SHP77 (cell line): ENCODE measurements at regions not wholly inside any gene's neighbourhood (a gene's known extent, or its start where the extent isn't known, plus 50 kb on each side); places are given as distances from the start of the nearest gene placed in this dataset.

Experiments used
- DNase-seq, 2 experiments: peaks; one replicate each; lab custom pipeline; 2025; lab: John Stamatoyannopoulos, UW

DNA sequence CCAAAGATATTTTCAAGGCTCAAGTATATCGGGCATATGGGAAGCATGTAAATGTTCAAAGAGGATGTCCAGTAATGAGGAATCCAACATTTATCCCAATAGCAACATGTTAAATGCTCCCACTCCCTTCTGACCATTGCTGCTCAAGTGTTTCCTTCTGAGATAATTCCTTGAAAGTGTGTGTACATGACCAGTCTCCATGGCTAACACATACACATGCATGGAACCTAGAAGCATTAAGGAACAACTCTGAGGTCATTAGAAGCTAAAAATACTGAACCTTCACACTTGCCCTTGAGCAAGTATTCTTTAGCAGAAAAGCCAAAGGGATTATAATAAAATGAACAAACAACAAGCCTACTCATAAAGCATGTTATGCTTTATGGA lies 433.8 kb upstream of the TCF4 start:
- no peak for DNase-seq

- no peak for DNase-seq
Observed at GRCh38 chr18:56021136-56021808, 433.3 kb upstream of the TCF4 start.

GRCh38 chr18:56019908-56020307 lies 431.9 kb upstream of the TCF4 start:
- no peak for DNase-seq

DNA sequence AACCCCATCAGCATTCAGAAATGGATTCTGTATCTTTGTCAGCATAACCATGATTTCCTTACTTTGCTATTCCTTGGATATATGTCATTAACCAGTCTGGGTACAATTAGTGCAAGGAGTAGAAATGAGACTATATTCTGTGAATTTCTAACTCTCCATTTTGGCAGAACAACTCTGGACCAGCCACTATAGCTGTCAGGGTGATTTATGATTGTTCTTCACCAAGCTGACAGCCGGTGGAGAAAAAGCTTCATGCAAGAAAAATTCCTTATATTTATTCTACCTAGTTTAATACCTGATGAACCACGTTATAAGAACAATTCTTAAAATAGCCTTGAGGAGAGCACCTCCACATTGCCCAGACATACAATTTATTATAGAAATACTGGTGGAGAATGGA lies 431.2 kb upstream of the TCF4 start:
- no peak for DNase-seq

- DNase-seq: no peak
Observed at GRCh38 chr18:56009411-56009810, 421.4 kb upstream of the TCF4 start.

- no peak for DNase-seq
Observed at GRCh38 chr18:56003720-56004088, 415.7 kb upstream of the TCF4 start.

- DNase-seq: no peak
Observed at GRCh38 chr18:56003009-56003719, 415.2 kb upstream of the TCF4 start.

- DNase-seq: no peak
Observed at GRCh38 chr18:56001576-56001975, 413.6 kb upstream of the TCF4 start.

DNA sequence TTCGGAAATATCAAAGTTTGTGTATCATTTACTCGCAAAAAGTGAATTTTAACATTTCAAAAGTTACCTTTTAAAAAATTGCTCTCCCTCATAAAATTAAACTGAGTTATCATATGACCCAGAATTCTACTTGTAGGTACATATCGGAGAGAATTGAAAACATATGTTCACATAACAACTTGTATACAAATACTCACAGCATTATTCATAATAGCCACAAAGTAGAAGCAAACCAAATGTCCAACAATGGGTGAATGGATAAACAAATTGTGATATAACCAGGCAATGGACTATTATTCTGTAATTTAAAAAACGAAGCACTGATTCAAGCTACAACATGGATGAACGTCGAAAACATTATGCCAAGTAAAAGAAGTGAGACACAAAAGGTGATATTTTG lies 412.0 kb upstream of the TCF4 start:
- no peak for DNase-seq

DNA sequence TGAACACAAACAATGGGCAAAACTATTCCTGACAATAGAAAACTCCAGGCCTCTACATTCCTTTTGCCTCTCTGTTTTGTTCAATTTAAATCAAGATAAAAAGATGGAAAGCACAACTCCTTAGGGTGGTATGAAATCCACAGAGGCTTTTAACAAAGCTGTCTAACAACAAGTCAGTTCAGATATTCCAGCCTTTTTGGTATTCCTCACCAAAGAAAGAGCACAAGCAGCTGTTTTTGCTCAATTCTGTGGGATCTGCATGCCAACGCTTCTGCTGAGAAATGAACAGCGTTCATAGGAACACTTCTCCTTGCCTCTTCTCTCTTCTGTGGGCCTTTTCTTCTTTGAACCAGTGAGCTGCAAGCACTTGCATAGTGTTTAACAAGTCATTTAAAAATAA lies 411.6 kb upstream of the TCF4 start:
- no peak for DNase-seq

DNA sequence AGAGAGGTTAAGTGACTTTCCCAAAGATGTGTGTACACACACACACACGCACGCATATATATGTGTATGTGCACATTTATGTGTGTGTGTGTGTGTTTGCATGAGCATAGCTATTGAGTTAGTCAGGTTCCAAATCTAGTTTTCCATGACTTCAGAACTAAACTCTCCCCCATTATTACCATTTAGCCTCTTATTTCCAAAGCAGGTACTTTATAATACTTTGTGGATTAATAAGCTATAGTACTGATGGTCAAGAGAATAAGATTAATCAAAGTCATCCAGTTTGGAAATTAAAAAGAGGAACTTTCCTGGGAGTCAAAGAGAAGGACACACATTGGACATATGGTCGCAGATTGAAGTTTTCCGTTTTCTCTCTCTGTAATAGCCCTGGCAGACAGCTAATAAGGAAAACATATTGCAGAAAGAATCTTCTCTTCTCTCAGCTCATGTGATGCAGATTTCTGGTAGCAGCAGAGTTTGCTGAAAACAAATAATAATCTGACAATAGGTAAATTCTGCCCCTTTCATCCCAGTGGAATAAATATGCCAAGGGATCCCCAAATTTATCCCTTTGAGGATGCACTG lies 410.9 kb upstream of the TCF4 start:
- DNase-seq: no peak

DNA sequence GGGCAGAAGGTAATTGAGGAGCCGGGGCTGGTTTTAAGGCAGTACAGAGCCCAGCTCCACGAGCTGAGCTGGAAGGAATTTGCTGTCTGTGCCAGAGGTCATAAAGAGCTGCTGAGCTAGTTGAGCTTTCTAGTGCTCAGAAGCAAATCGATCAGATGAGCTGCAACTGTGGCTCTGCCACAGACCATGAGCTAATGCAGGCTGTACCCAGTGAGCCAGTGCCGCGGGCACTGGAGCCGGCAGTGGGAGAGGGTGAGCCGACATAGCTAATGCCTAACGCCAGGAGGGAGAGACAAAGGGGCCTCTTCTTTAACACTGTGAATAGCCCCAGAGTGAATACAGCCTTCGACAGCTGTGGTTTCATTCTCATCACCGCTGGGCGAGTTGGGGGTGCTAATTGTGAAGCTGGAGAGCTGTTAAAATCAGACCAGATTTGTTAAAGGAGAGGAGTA lies 410.1 kb upstream of the TCF4 start:
- DNase-seq: no peak

GRCh38 chr18:55997151-55997561 lies 409.2 kb upstream of the TCF4 start:
- DNase-seq: no peak

DNA sequence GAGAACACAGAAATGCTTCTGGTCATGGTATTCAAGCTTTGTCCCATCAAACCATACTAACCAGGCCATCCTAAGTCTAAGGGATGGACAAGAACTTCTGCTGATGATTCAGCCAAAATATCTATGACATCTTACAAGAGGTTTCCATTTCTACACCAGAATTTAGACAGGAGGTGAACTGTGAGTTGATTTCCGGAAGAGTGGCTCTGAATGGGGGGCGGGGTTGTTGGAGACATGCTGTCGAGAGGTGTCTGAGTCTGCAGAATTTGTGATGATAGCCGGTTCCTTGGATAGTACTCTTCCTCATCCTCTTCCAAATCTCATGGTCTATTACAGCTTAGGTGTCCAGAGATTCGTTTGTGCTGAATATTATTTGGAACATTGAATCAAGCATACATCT lies 408.7 kb upstream of the TCF4 start:
- DNase-seq: no peak

- no peak for DNase-seq
Observed at GRCh38 chr18:55990186-55990585, 402.2 kb upstream of the TCF4 start.

- no peak for DNase-seq
Observed at GRCh38 chr18:55988537-55988936, 400.5 kb upstream of the TCF4 start.

DNA sequence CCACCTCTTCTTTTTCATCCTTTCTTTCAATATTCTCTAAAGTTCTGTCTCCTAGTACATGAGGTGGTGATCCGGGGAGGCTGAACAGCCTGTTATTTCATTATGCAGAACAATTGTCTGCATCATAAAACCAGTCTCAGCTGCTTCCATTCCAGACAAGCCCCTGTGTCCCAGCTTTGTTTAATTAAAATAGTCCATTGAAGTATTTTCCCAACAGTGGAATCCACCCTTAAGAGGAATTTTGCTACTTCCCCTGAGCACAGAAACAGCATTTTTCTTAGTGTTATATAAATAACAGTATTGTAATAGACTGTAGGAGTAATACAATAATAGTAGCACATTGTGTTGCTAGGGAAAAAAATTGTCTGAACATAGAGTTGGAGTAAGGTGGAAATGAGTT lies 395.4 kb upstream of the TCF4 start:
- no peak for DNase-seq

DNA sequence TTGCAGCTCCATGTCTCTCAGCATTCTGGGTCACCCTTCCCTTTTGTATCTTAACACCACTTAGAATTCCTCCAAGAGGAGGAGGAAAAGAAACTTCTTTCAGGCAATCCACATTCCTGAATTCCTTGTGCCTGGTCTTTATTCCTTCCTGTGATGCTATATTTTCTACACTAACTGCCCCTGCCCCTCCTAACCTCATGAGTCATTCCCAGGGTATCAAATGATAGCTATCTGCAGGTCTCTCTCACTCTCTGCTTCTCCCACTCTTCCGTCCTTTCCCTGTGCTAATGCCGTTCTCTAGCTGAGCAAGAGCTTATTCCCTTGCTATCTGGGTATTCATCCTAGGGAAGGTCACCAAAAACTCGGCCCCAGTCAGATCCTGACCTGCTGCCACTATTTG lies 395.0 kb upstream of the TCF4 start:
- no peak for DNase-seq

DNA sequence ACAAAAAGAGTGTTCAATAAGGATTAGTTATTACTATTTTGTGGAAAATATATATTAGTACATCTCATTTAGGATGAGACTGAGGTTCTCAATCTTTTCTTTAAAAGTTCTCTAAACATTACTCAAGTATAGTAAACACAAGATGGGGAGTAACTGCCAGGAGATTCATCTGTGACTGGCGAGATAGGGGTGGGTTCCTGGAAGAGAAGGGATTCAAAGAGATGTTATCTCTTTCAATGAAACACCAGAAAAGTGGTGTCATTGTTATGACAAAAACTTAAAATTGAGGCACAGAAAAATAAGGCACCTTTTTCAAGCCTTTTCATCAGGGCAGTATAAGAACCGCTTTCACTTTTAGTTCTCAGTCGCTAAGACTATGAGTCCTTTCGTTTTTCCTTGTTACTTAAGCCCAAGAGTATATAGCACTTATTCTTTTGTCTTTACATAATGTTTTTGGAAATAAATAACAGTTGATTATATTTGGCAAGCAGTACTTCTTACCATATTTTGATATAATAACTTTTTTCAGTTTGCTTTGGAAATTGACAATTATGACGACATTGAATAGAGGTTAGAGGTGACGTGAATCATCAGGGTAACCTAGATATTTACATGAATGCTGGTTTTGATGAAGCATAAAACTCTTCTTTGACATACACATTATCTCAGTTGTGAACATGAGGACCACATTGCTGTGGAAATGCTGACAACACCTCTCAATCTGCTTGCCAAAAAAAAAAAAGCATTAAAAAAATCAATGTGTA lies 393.9 kb upstream of the TCF4 start:
- DNase-seq: no peak

- DNase-seq: no peak
Observed at GRCh38 chr18:55974521-55974920, 386.5 kb upstream of the TCF4 start.

- no peak for DNase-seq
Observed at GRCh38 chr18:55968550-55968949, 380.6 kb upstream of the TCF4 start.

GRCh38 chr18:55967019-55967418 lies 379.0 kb upstream of the TCF4 start:
- DNase-seq: no peak

DNA sequence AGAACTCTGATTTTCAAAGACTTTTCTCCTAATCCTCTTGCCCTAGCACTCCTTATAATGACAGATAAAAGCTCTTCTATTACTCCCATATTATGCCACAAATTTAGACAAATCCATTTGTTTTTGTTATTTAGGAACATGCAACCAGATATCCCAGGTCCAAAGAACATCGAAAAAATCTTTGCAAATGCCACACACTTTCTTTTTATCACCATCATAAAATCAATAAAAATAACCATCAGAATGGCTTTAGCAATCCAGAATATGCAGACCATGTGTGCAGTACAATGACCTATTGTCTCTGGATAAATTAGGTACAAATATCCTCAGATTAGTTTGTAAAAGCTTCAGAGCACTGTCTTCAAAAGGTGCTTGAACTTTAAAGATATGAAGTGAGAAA lies 376.2 kb upstream of the TCF4 start:
- DNase-seq: no peak
